ENCODE measurements at regions not wholly inside any gene's neighbourhood (a gene's known extent, or its start where the extent isn't known, plus 50 kb on each side); places are given as distances from the start of the nearest gene placed in this dataset.
A peak's percentile ranks its signal among the peaks of the same experiment; 100 is the strongest.

DNA sequence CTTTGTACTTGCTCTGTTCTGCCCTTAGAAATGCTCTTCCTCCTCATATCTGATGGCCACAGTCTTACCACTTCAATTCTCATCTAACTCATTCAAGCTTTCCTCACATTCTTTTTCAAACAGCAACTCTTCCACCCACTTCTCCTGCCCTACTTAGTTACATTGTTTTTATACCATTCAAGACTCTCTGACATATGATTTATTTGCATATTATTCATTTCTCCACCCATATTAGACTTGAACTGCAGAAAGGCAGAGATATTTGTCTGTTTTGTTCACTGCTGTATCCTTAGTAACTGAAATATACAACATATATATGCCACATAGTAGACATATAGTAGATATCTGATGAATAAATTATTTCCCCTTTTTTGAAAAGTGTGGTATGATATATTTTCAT lies 95.5 kb upstream of the DCN start:
- H3K4me1 ChIP-seq, result peaks cover 0 to 8% (median 6%) of the 10 kb centered on the region in 4 donors
- ATAC-seq (ENCODE audit: low FRiP score in 2 of 2), result no peak
- no peaks in the 10 kb centered on the region for H3K9me3 ChIP-seq
- H3K27me3 ChIP-seq, result no peaks in the 10 kb centered on the region
- no peaks in the 10 kb centered on the region for H3K36me3 ChIP-seq
- TF ChIP-seq, protein P1, sequence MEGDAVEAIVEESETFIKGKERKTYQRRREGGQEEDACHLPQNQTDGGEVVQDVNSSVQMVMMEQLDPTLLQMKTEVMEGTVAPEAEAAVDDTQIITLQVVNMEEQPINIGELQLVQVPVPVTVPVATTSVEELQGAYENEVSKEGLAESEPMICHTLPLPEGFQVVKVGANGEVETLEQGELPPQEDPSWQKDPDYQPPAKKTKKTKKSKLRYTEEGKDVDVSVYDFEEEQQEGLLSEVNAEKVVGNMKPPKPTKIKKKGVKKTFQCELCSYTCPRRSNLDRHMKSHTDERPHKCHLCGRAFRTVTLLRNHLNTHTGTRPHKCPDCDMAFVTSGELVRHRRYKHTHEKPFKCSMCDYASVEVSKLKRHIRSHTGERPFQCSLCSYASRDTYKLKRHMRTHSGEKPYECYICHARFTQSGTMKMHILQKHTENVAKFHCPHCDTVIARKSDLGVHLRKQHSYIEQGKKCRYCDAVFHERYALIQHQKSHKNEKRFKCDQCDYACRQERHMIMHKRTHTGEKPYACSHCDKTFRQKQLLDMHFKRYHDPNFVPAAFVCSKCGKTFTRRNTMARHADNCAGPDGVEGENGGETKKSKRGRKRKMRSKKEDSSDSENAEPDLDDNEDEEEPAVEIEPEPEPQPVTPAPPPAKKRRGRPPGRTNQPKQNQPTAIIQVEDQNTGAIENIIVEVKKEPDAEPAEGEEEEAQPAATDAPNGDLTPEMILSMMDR (IDR thresholded peaks at IDR 0.05), result no peak
- DNase-seq, result no peak
- H3K27ac ChIP-seq, result no peak overlapping the region
- no peak overlapping the region for H3K4me3 ChIP-seq

DNA sequence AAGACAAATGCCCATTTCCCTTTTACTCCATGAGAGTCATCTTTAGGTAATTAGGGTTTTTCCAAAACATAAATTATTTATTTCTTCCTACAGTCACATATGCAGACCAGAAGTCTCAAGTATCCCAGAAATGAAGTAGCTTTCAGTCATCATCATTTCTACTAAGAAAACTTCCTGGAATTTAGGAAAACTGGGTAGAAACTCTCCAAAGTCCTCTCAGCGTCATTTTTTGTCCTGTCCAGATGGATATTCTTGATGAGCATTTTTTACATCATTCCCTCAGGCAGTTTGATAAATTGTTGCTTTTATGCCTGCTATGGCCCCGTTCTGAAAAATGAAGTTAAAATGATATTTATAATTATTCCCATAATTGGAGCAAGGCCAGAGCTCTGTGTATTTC lies 93.9 kb upstream of the DCN start:
- Histone ChIP-seq H3K9me3 (no peaks in the 10 kb centered on the region), H3K4me1 (peaks cover 0 to 10% (median 7%) of the 10 kb centered on the region in 4 donors), H3K36me3 (no peaks in the 10 kb centered on the region), H3K27ac (no peak overlapping the region), H3K27me3 (no peaks in the 10 kb centered on the region), H3K4me3 (no peak overlapping the region)
- ATAC-seq (ENCODE audit: low FRiP score in 2 of 2) (no peak), DNase-seq (no peak)
- TF ChIP-seq EP300 (IDR thresholded peaks at IDR 0.05) (no peak), POLR2AphosphoS5 (IDR thresholded peaks at IDR 0.05) (no peak), POLR2A (IDR thresholded peaks at IDR 0.05) (no peak)
- TF ChIP-seq, protein P1 (IDR thresholded peaks at IDR 0.05), result no peak
- WGBS, 2 donors, result 45 to 53% methylated on average over 2 of the region's 2 CpGs

DNA sequence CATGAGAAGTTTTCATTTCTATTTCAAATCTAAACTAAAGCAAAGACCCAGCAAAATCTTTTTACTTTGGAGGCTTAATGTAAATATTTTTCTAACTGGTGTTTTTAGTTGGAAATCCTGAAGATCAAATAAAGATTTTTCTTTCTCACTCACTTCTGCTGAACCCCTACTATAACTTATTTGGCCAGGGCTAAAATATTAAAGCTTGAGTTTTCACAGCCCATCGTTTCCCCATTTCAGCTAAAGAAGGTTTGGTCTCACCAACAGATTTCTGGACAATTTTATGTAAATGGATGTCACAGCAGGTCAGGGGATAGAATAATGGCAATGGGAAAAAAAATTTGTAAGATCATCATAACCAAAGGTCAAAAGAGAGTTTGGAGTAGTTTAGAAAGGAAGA lies 92.7 kb upstream of the DCN start:
- DNase-seq (no peak), ATAC-seq (ENCODE audit: low FRiP score in 2 of 2) (no peak)
- H3K27me3 ChIP-seq, result no peaks in the 10 kb centered on the region
- H3K27ac ChIP-seq, result peak overlapping the region in 3 of 4 donors; percentile 27 to 73 (median 52)
- H3K4me1 ChIP-seq, result peaks cover 0 to 10% (median 7%) of the 10 kb centered on the region in 4 donors
- no peak for TF ChIP-seq POLR2A (IDR thresholded peaks at IDR 0.05)
- no peak for TF ChIP-seq EP300 (IDR thresholded peaks at IDR 0.05)
- TF ChIP-seq, protein P1 (IDR thresholded peaks at IDR 0.05), result no peak
- no peak for TF ChIP-seq POLR2AphosphoS5 (IDR thresholded peaks at IDR 0.05)
- 34 to 60% methylated on average over 1 of the region's 1 CpG for WGBS, 2 donors
- no peaks in the 10 kb centered on the region for H3K36me3 ChIP-seq
- H3K9me3 ChIP-seq, result no peaks in the 10 kb centered on the region
- H3K4me3 ChIP-seq, result no peak overlapping the region

DNA sequence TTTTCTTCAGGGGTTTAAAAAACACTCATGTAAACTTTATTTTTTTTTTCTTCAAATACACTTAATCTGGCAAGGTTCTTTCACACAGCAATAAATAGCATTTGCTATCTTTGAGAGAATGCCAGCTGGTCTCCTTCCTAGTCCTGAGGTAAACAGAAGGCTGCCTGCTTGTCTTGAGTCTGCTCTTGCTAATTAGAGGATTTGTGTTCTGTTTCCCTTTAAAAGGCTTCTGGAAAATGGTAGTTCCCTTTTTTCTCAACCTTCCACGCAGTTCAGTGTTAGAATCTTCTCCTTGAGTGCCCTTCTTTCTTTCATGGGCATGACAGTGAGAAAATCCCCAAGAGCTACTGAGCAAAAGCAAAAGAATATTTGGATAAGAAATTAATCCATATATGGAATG lies 92.3 kb upstream of the DCN start:
- H3K4me1 ChIP-seq, result peaks cover 0 to 10% (median 7%) of the 10 kb centered on the region in 4 donors
- DNase-seq (no peak), ATAC-seq (ENCODE audit: low FRiP score in 2 of 2) (no peak)
- peak overlapping the region; percentile 12 to 73 (median 40) for H3K27ac ChIP-seq
- no peaks in the 10 kb centered on the region for H3K9me3 ChIP-seq
- no peaks in the 10 kb centered on the region for H3K27me3 ChIP-seq
- TF ChIP-seq EP300 (IDR thresholded peaks at IDR 0.05) (no peak), POLR2A (IDR thresholded peaks at IDR 0.05) (no peak), POLR2AphosphoS5 (IDR thresholded peaks at IDR 0.05) (no peak)
- TF ChIP-seq, protein P1 (IDR thresholded peaks at IDR 0.05), result no peak
- WGBS, 2 donors, result 0% methylated on average over 1 of the region's 1 CpG
- no peak overlapping the region for H3K4me3 ChIP-seq
- H3K36me3 ChIP-seq, result no peaks in the 10 kb centered on the region

DNA sequence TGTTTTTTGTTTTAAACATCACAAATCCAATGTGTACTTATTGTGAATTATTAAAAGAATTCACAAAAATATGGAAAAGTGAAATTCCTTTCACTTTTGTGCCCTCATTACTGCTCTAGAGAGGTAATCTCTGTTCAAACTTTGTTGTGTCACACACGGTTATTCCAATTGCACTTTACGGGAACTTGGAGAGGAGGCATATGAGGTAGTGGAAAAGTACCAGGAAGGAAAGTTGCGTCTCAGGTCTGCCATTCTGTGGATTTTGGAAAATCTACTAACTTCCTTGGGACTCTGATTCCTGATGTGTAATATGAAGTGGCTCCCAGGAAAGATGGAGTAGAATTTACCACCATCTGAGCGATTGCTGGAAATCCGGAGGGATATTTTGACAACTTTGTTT lies 90.9 kb upstream of the DCN start:
- Histone ChIP-seq H3K27me3 (no peaks in the 10 kb centered on the region), H3K4me3 (no peak overlapping the region), H3K27ac (peak overlapping the region; percentile 48 to 73 (median 56)), H3K9me3 (no peaks in the 10 kb centered on the region), H3K4me1 (peaks cover 0 to 10% (median 7%) of the 10 kb centered on the region in 4 donors), H3K36me3 (no peaks in the 10 kb centered on the region)
- TF ChIP-seq EP300 (IDR thresholded peaks at IDR 0.05) (peak in 1 of 4 donors; percentile 85), POLR2AphosphoS5 (IDR thresholded peaks at IDR 0.05) (no peak)
- TF ChIP-seq, protein P1 (IDR thresholded peaks at IDR 0.05), result no peak
- peak in 1 of 2 donors; percentile 57 for ATAC-seq (ENCODE audit: low FRiP score in 2 of 2)
- 63 to 71% methylated on average over 5 of the region's 5 CpGs for WGBS, 2 donors
- DNase-seq, result peak in 1 of 2 donors; percentile 22
